Mesenchymal stem cell (in vitro differentiated cells and primary cell): ENCODE measurements at regions not wholly inside any gene's neighbourhood (a gene's known extent, or its start where the extent isn't known, plus 50 kb on each side); places are given as distances from the start of the nearest gene placed in this dataset.

Experiments used
- DNase-seq: peaks from one replicate; pipeline ENCODE4 v3.0.0-alpha.2; 2013
- H2AFZ ChIP-seq: one replicate; pipeline ENCODE4 v1.6.1; 2013; ENCODE audit warnings: low read depth, mild to moderate bottlenecking, control low read depth, inconsistent platforms, low read length, moderate library complexity
- H2AK5ac ChIP-seq: 2 replicates; pipeline ENCODE4 v1.6.1; 2013; ENCODE audit warnings: low read length, moderate library complexity, mild to moderate bottlenecking, inconsistent platforms; ENCODE audit not compliant: severe bottlenecking
- H2BK120ac ChIP-seq: one replicate; pipeline ENCODE4 v1.6.1; 2013; ENCODE audit warnings: low read depth, mild to moderate bottlenecking, inconsistent platforms, low read length, moderate library complexity
- H2BK12ac ChIP-seq, 2 experiments: one replicate each; pipeline ENCODE4 v1.6.1; 2013; ENCODE audit warnings: inconsistent platforms in 2 of 2, low read length in 2 of 2, mild to moderate bottlenecking in 2 of 2, moderate library complexity in 2 of 2, control low read depth in 1 of 2
- H2BK15ac ChIP-seq: one replicate; pipeline ENCODE4 v1.6.1; 2013; ENCODE audit warnings: mild to moderate bottlenecking, low read depth, inconsistent platforms; ENCODE audit not compliant: poor library complexity, severe bottlenecking
- H2BK5ac ChIP-seq: 2 replicates; pipeline ENCODE4 v1.6.1; 2013; ENCODE audit warnings: low read depth, mild to moderate bottlenecking, low read length, control low read depth, inconsistent platforms; ENCODE audit not compliant: poor library complexity, severe bottlenecking
- H3K14ac ChIP-seq, 2 experiments: one replicate each; pipeline ENCODE4 v1.6.1; 2013; ENCODE audit warnings: inconsistent platforms in 2 of 2, low read length in 2 of 2, control low read depth in 1 of 2, mild to moderate bottlenecking in 1 of 2, moderate library complexity in 1 of 2
- H3K18ac ChIP-seq, 2 experiments: one replicate each; pipeline ENCODE4 v1.6.1; 2013; ENCODE audit warnings: inconsistent platforms in 2 of 2, low read length in 2 of 2, control low read depth in 1 of 2, low read depth in 1 of 2, mild to moderate bottlenecking in 1 of 2
- H3K23ac ChIP-seq, 2 experiments: one replicate each; pipeline ENCODE4 v1.6.1; 2013; ENCODE audit warnings: inconsistent platforms in 2 of 2, low read length in 2 of 2, mild to moderate bottlenecking in 2 of 2, moderate library complexity in 2 of 2, control low read depth in 1 of 2
- H3K27ac ChIP-seq: 2 replicates; pipeline ENCODE4 v1.5.1; 2013; ENCODE audit warnings: mild to moderate bottlenecking, moderate library complexity, low read length, control low read depth, inconsistent platforms; ENCODE audit not compliant: poor library complexity, severe bottlenecking
- H3K27me3 ChIP-seq, 2 experiments: 2 replicates each; pipeline versions ENCODE4 v1.6.1 to v1.7.0; 2013; ENCODE audit warnings: low read length in 2 of 2, mild to moderate bottlenecking in 2 of 2, moderate library complexity in 2 of 2, control low read depth in 1 of 2, inconsistent platforms in 1 of 2; ENCODE audit not compliant: control insufficient read depth in 1 of 2, insufficient read depth in 1 of 2
- H3K36me3 ChIP-seq, 2 experiments: 2 replicates each; pipeline versions ENCODE4 v1.6.1 to v1.7.0; 2013; ENCODE audit warnings: low read length in 2 of 2, control low read depth in 1 of 2, inconsistent platforms in 1 of 2, low read depth in 1 of 2, mild to moderate bottlenecking in 1 of 2; ENCODE audit not compliant: insufficient read depth in 2 of 2, control insufficient read depth in 1 of 2
- H3K4ac ChIP-seq, 2 experiments: one replicate each; pipeline ENCODE4 v1.6.1; 2013; ENCODE audit warnings: inconsistent platforms in 2 of 2, low read length in 2 of 2, mild to moderate bottlenecking in 2 of 2, moderate library complexity in 2 of 2, control low read depth in 1 of 2, low read depth in 1 of 2
- H3K4me1 ChIP-seq: 2 replicates; pipeline ENCODE4 v1.6.1; 2013; ENCODE audit warnings: low read depth, low read length, control low read depth; ENCODE audit not compliant: control insufficient read depth, insufficient read depth
- H3K4me2 ChIP-seq: 2 replicates; pipeline ENCODE4 v1.6.1; 2013; ENCODE audit warnings: low read length, mild to moderate bottlenecking, inconsistent platforms; ENCODE audit not compliant: poor library complexity, severe bottlenecking
- H3K4me3 ChIP-seq, 2 experiments: 2 replicates each; pipeline versions ENCODE4 v1.5.1 to v1.7.0; 2013; ENCODE audit warnings: low read length in 2 of 2, mild to moderate bottlenecking in 2 of 2, control low read depth in 1 of 2, low read depth in 1 of 2; ENCODE audit not compliant: insufficient read depth in 1 of 2
- H3K79me1 ChIP-seq: replicated peaks from 2 replicates; pipeline ENCODE4 v1.6.1; 2013; ENCODE audit warnings: mild to moderate bottlenecking, control low read depth, low read length, inconsistent platforms; ENCODE audit not compliant: poor library complexity, severe bottlenecking
- H3K9ac ChIP-seq: 2 replicates; pipeline ENCODE4 v1.7.0; 2013; ENCODE audit warnings: mild to moderate bottlenecking, low read length, moderate library complexity
- H3K9me3 ChIP-seq: 2 replicates; pipeline ENCODE4 v1.7.0; 2013; ENCODE audit warnings: mild to moderate bottlenecking, low read length; ENCODE audit not compliant: control insufficient read depth
- H4K8ac ChIP-seq: one replicate; pipeline ENCODE4 v1.6.1; 2013; ENCODE audit warnings: inconsistent platforms, mild to moderate bottlenecking, low read length, moderate library complexity
- H4K91ac ChIP-seq: one replicate; pipeline ENCODE4 v1.6.1; 2013; ENCODE audit warnings: mild to moderate bottlenecking, low read length, inconsistent platforms
- WGBS: methylation state at CpG from one replicate; pipeline ENCODE4 v1.1.7; 2013; ENCODE audit warnings: mixed read lengths; 5-methylcytosine and 5-hydroxymethylcytosine counted together

DNA sequence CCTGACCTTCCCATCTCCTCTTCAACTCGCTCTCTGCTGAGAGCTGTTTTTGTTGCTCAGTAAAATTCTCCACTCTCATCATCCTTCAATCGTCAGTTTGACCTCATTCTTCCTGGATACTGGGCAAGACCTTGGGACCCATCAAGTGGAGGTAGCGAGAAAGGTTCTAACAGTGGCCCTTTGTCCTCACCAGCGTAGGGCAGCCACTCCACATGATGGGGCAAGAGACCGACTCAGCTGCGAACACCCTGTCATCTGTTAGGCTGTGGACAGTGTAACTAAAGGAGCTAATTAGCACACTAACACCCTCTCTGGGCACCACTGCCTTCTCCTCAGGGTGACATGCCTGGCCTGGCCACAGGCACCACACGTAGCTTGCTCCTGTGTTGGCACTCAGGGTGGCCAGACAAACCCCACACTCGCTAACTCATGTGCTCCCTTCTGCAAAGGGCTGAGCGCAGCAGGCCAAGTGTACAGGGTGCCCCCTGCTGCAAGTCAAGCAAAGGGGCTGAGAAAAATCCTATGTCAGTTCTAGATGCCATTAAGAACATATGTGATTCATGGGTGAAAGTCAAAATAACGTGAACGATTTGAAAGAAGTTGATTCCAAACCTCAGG lies 1216.0 kb downstream of the SLITRK5 start:
- H3K4me2 ChIP-seq, result no peak overlapping the region
- no peak overlapping the region for H4K91ac ChIP-seq
- no peak overlapping the region for H3K18ac ChIP-seq
- 89% methylated on average over 11 of the region's 11 CpGs for WGBS
- no peaks in the 10 kb centered on the region for H3K79me1 ChIP-seq
- no peak overlapping the region for H3K27ac ChIP-seq
- DNase-seq, result no peak
- no peaks in the 10 kb centered on the region for H3K27me3 ChIP-seq
- H2AK5ac ChIP-seq, result no peak overlapping the region
- no peak overlapping the region for H2BK120ac ChIP-seq
- H3K4me1 ChIP-seq, result peaks cover 2% of the 10 kb centered on the region
- no peak overlapping the region for H4K8ac ChIP-seq
- peaks cover 10% of the 10 kb centered on the region for H3K9me3 ChIP-seq
- no peak overlapping the region for H2BK15ac ChIP-seq
- peak overlapping the region in 1 of 2 experiments; percentile 72 for H3K14ac ChIP-seq
- H2BK12ac ChIP-seq, result no peak overlapping the region
- H2BK5ac ChIP-seq, result no peak overlapping the region
- no peak overlapping the region for H2AFZ ChIP-seq
- H3K9ac ChIP-seq, result no peak overlapping the region
- no peak overlapping the region for H3K4me3 ChIP-seq
- H3K23ac ChIP-seq, result no peak overlapping the region
- H3K36me3 ChIP-seq, result no peaks in the 10 kb centered on the region
- no peak overlapping the region for H3K4ac ChIP-seq

GRCh38 chr13:88895261-88895941 lies 1224.2 kb downstream of the SLITRK5 start:
- no peak overlapping the region for H2BK15ac ChIP-seq
- H3K23ac ChIP-seq, result no peak overlapping the region
- H3K4ac ChIP-seq, result no peak overlapping the region
- H2BK5ac ChIP-seq, result no peak overlapping the region
- H3K36me3 ChIP-seq, result no peaks in the 10 kb centered on the region
- H3K4me3 ChIP-seq, result no peak overlapping the region
- H3K79me1 ChIP-seq, result no peaks in the 10 kb centered on the region
- H3K9me3 ChIP-seq, result peaks cover 4% of the 10 kb centered on the region
- no peak overlapping the region for H3K18ac ChIP-seq
- no peak overlapping the region for H4K91ac ChIP-seq
- H4K8ac ChIP-seq, result no peak overlapping the region
- H2BK120ac ChIP-seq, result no peak overlapping the region
- no peak overlapping the region for H3K4me2 ChIP-seq
- no peak overlapping the region for H2AFZ ChIP-seq
- 89% methylated on average over 6 of the region's 6 CpGs for WGBS
- H2BK12ac ChIP-seq, result no peak overlapping the region
- no peak overlapping the region for H2AK5ac ChIP-seq
- no peak overlapping the region for H3K27ac ChIP-seq
- no peak for DNase-seq
- no peak overlapping the region for H3K9ac ChIP-seq
- H3K4me1 ChIP-seq, result peaks cover 2% of the 10 kb centered on the region
- no peak overlapping the region for H3K14ac ChIP-seq
- no peaks in the 10 kb centered on the region for H3K27me3 ChIP-seq

GRCh38 chr13:88896466-88896865 lies 1225.3 kb downstream of the SLITRK5 start:
- Histone ChIP-seq H3K27ac (no peak overlapping the region), H3K9me3 (peaks cover 8% of the 10 kb centered on the region), H2BK120ac (no peak overlapping the region), H2BK12ac (no peak overlapping the region), H3K14ac (peak overlapping the region in 1 of 2 experiments; percentile 35), H2BK5ac (no peak overlapping the region), H3K4me1 (peaks cover 2% of the 10 kb centered on the region), H3K79me1 (no peaks in the 10 kb centered on the region), H2BK15ac (no peak overlapping the region), H3K4me2 (no peak overlapping the region), H3K4ac (no peak overlapping the region), H3K18ac (no peak overlapping the region), H3K9ac (no peak overlapping the region), H2AFZ (no peak overlapping the region), H4K8ac (no peak overlapping the region), H3K36me3 (no peaks in the 10 kb centered on the region), H4K91ac (no peak overlapping the region), H3K27me3 (no peaks in the 10 kb centered on the region), H3K23ac (no peak overlapping the region), H2AK5ac (no peak overlapping the region), H3K4me3 (no peak overlapping the region)
- 88% methylated on average over 6 of the region's 6 CpGs for WGBS
- DNase-seq, result no peak

- DNase-seq, result no peak
- Histone ChIP-seq H4K91ac (no peak overlapping the region), H3K9me3 (peaks cover 14% of the 10 kb centered on the region), H3K18ac (no peak overlapping the region), H3K4me1 (no peaks in the 10 kb centered on the region), H3K27ac (no peak overlapping the region), H2BK5ac (no peak overlapping the region), H3K4ac (no peak overlapping the region), H2BK12ac (no peak overlapping the region), H4K8ac (no peak overlapping the region), H2AK5ac (no peak overlapping the region), H3K79me1 (no peaks in the 10 kb centered on the region), H3K9ac (no peak overlapping the region), H3K23ac (no peak overlapping the region), H3K27me3 (no peaks in the 10 kb centered on the region), H3K14ac (no peak overlapping the region), H3K36me3 (no peaks in the 10 kb centered on the region), H2AFZ (no peak overlapping the region), H3K4me3 (no peak overlapping the region), H2BK15ac (no peak overlapping the region), H2BK120ac (no peak overlapping the region), H3K4me2 (no peak overlapping the region)
- 69% methylated on average over 2 of the region's 2 CpGs for WGBS
Measured at GRCh38 chr13:88908961-88909441, 1237.8 kb downstream of the SLITRK5 start.
